GM12801 (cell line): ENCODE measurements at regions not wholly inside any gene's neighbourhood (a gene's known extent, or its start where the extent isn't known, plus 50 kb on each side); places are given as distances from the start of the nearest gene placed in this dataset.

Source experiments
- CTCF ChIP-seq: IDR thresholded peaks from one replicate; pipeline ENCODE4 v1.5.1; 2011; ENCODE audit warnings: control low read depth; ENCODE audit not compliant: insufficient read length; ENCODE audit errors: extremely low read depth

- TF ChIP-seq CTCF: no peak
Observed at GRCh38 chr18:51248685-51249084, 51.2 kb upstream of the MEX3C start.

GRCh38 chr18:51250006-51250405, 52.5 kb upstream of the MEX3C start:
- no peak for TF ChIP-seq CTCF

- TF ChIP-seq CTCF: no peak
Observed at GRCh38 chr18:51250458-51251024, 53.1 kb upstream of the MEX3C start.

GRCh38 chr18:51251625-51252024, 54.1 kb upstream of the MEX3C start:
- no peak for TF ChIP-seq CTCF

- no peak for TF ChIP-seq CTCF
Observed at GRCh38 chr18:51253476-51253875, 56.0 kb upstream of the MEX3C start.

GRCh38 chr18:51255693-51256092, 58.2 kb upstream of the MEX3C start:
- TF ChIP-seq CTCF: no peak

- TF ChIP-seq CTCF: no peak
Observed at GRCh38 chr18:51257150-51257549, 59.7 kb upstream of the MEX3C start.

- TF ChIP-seq CTCF: no peak
Observed at GRCh38 chr18:51260118-51260517, 62.6 kb upstream of the MEX3C start.
